MM.1S (cell line): ENCODE measurements at regions not wholly inside any gene's neighbourhood (a gene's known extent, or its start where the extent isn't known, plus 50 kb on each side); places are given as distances from the start of the nearest gene placed in this dataset.

Experiments
- DNase-seq: peaks from one replicate; pipeline ENCODE4 v3.0.0-alpha.2; 2015
- H2AFZ ChIP-seq: fragments of 300-600 bp; sonication (generic); 2 replicates; pipeline ENCODE4 v1.6.0; 2016; ENCODE audit warnings: antibody characterized with exemption, low read length
- H3F3A ChIP-seq: fragments of 300-600 bp; sonication (generic); 2 replicates; pipeline ENCODE4 v1.6.1; 2016; ENCODE audit warnings: mild to moderate bottlenecking, antibody characterized with exemption, low read length, moderate library complexity, mixed read lengths; ENCODE audit not compliant: insufficient read depth
- H3K27ac ChIP-seq: fragments of 300-600 bp; sonication (generic); 2 replicates; pipeline ENCODE4 v1.5.1; 2016; ENCODE audit warnings: mild to moderate bottlenecking, low read length
- H3K27me3 ChIP-seq: fragments of 300-600 bp; sonication (generic); replicated peaks from 2 replicates; pipeline ENCODE4 v1.6.0; 2016; ENCODE audit warnings: low read length; ENCODE audit not compliant: insufficient read depth
- H3K36me3 ChIP-seq: fragments of 300-600 bp; sonication (generic); replicated peaks from 2 replicates; pipeline ENCODE4 v1.6.1; 2016; ENCODE audit warnings: mild to moderate bottlenecking, low read length, mixed read lengths; ENCODE audit not compliant: insufficient read depth
- H3K4me1 ChIP-seq: fragments of 300-600 bp; sonication (generic); 2 replicates; pipeline ENCODE4 v1.6.1; 2016; ENCODE audit warnings: low read length, mixed read lengths
- H3K4me2 ChIP-seq: fragments of 300-600 bp; sonication (generic); 2 replicates; pipeline ENCODE4 v1.6.0; 2016; ENCODE audit warnings: low read depth, low read length
- H3K4me3 ChIP-seq: fragments of 300-600 bp; sonication (generic); 2 replicates; pipeline ENCODE4 v1.5.1; 2016; ENCODE audit warnings: low read length, mixed read lengths
- H3K79me2 ChIP-seq: fragments of 300-600 bp; sonication (generic); 2 replicates; pipeline ENCODE4 v1.6.1; 2016; ENCODE audit warnings: mixed run types, low read length, mixed read lengths
- H3K9ac ChIP-seq: fragments of 300-600 bp; sonication (generic); 2 replicates; pipeline ENCODE4 v1.6.1; 2016; ENCODE audit warnings: low read length, mixed read lengths
- H3K9me2 ChIP-seq: fragments of 300-600 bp; sonication (generic); replicated peaks from 2 replicates; pipeline ENCODE4 v1.6.1; 2016; ENCODE audit warnings: mild to moderate bottlenecking, low read length, mixed read lengths; ENCODE audit not compliant: insufficient read depth
- H3K9me3 ChIP-seq: fragments of 300-600 bp; sonication (generic); replicated peaks from 2 replicates; pipeline ENCODE4 v1.6.1; 2016; ENCODE audit warnings: mild to moderate bottlenecking, low read length, mixed read lengths; ENCODE audit not compliant: insufficient read depth
- H4K20me1 ChIP-seq: fragments of 300-600 bp; sonication (generic); 2 replicates; pipeline ENCODE4 v1.6.1; 2016; ENCODE audit warnings: mild to moderate bottlenecking, low read length, moderate library complexity, mixed read lengths; ENCODE audit not compliant: insufficient read depth
- EZH2 ChIP-seq: fragments of 300-600 bp; sonication (generic); optimal IDR thresholded peaks from 2 replicates; pipeline ENCODE3; 2017; ENCODE audit warnings: low read depth, mild to moderate bottlenecking, antibody characterized with exemption, low read length, mixed read lengths
- EZH2phosphoT487 ChIP-seq: fragments of 300-600 bp; sonication (generic); IDR thresholded peaks from 2 replicates; pipeline ENCODE4 v1.6.1; 2018; ENCODE audit warnings: antibody characterized with exemption, low read length
- TF ChIP-seq, protein P1 (sequence below): fragments of 300-600 bp; sonication (generic); IDR thresholded peaks from 2 replicates; pipeline ENCODE4 v1.5.1; 2016; ENCODE audit warnings: antibody characterized with exemption, low read length, mixed read lengths

DNA sequence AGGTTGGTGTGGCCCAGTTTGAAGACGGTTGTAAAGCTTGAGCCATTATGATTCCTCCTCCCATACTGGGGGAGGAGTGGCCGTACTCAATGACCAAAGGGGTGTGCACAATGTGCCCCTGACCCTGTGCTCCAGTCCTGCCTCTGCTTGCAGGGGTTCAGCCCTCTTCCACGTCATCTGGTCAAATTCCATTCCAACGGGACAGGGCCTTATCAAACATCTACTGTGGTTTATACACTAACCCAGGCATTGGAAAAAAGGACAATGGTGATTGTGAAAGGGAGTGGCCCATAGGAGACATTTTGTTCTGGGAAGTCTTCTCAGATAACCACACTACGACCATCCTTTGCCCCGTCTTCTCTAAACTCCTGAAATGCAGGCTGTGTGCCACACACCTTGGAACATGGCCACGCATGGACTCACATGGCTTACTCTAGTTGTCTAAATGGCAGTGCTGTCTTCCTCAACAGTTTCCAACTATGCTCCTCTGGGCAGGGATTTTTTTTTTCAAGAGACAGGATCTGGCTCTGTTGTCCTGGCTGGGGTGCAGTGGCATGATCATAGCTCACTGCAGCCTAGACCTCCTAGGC is 103.0 kb downstream of the JCAD start:
- H2AFZ ChIP-seq: no peak overlapping the region
- H3K4me3 ChIP-seq: no peak overlapping the region
- H3K4me2 ChIP-seq: no peak overlapping the region
- no peaks in the 10 kb centered on the region for H3K27me3 ChIP-seq
- no peaks in the 10 kb centered on the region for H3K9me3 ChIP-seq
- no peaks in the 10 kb centered on the region for H3K79me2 ChIP-seq
- H3K36me3 ChIP-seq: no peaks in the 10 kb centered on the region
- no peak for DNase-seq
- H3F3A ChIP-seq: no peaks in the 10 kb centered on the region
- no peaks in the 10 kb centered on the region for H4K20me1 ChIP-seq
- no peak overlapping the region for H3K9ac ChIP-seq
- H3K4me1 ChIP-seq: no peaks in the 10 kb centered on the region
- H3K27ac ChIP-seq: no peak overlapping the region
- TF ChIP-seq EZH2 (no peak), EZH2phosphoT487 (no peak)
- TF ChIP-seq, protein P1, sequence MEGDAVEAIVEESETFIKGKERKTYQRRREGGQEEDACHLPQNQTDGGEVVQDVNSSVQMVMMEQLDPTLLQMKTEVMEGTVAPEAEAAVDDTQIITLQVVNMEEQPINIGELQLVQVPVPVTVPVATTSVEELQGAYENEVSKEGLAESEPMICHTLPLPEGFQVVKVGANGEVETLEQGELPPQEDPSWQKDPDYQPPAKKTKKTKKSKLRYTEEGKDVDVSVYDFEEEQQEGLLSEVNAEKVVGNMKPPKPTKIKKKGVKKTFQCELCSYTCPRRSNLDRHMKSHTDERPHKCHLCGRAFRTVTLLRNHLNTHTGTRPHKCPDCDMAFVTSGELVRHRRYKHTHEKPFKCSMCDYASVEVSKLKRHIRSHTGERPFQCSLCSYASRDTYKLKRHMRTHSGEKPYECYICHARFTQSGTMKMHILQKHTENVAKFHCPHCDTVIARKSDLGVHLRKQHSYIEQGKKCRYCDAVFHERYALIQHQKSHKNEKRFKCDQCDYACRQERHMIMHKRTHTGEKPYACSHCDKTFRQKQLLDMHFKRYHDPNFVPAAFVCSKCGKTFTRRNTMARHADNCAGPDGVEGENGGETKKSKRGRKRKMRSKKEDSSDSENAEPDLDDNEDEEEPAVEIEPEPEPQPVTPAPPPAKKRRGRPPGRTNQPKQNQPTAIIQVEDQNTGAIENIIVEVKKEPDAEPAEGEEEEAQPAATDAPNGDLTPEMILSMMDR: no peak
- no peaks in the 10 kb centered on the region for H3K9me2 ChIP-seq

DNA sequence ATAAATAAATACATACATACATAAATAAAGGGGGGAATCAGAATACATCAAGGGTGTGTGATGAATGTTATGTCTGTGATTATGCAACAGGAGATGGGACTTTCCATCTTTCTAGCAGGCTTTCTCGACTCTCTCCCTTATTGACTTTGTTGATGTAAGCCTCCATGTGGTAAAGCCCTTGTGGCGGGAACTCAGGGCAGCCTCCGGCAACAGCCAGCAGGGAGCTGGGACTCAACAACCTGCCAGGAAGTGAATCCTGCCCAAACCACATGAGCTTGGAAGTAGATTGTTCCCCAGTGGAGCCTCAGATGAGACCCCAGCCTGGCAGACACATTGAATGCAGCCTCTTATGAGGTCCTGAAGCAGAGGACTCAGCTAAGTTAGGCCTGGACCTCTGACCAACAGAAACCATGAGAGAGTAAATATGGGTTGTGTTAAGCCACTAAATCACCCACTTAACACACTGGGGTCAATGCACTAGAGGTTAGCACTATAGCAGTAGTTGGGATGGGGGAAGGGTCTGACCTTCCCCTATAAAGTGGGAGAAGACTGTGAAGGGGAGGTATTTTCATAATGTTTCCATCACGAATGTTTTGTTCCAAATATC is 104.0 kb downstream of the JCAD start:
- TF ChIP-seq EZH2: no peak
- no peak for TF ChIP-seq EZH2phosphoT487
- TF ChIP-seq, protein P1: no peak
- H3K9me2 ChIP-seq: no peaks in the 10 kb centered on the region
- H3K4me2 ChIP-seq: no peak overlapping the region
- no peak overlapping the region for H3K9ac ChIP-seq
- no peaks in the 10 kb centered on the region for H3K27me3 ChIP-seq
- no peaks in the 10 kb centered on the region for H3K79me2 ChIP-seq
- H3K4me1 ChIP-seq: no peaks in the 10 kb centered on the region
- no peaks in the 10 kb centered on the region for H4K20me1 ChIP-seq
- H3K36me3 ChIP-seq: no peaks in the 10 kb centered on the region
- H3K4me3 ChIP-seq: no peak overlapping the region
- no peak overlapping the region for H3K27ac ChIP-seq
- H2AFZ ChIP-seq: no peak overlapping the region
- H3F3A ChIP-seq: no peaks in the 10 kb centered on the region
- H3K9me3 ChIP-seq: no peaks in the 10 kb centered on the region
- DNase-seq: no peak

DNA sequence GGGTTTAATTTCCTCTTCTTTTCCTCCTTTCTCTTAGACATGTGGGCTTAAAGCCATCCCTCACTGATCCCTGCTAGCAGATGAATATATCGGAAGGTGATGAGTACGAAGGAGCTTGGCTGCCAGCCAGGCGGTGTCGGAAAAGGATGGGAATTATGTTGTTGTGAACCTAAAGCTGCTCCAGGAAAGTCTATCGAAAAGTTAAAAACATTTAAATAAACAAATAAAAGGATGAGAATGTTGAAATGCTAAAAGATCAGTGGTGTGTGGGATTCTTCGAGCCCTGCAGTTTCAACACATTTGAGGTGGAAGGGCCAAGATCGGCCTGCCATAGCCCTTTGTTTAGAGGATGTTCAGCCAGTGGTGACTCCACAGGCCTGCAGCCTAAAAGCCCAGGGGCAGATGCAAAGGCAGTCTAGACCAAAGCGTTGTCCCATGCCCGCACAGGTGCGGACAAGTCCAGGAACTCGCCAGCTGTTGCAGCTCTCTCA is 107.9 kb downstream of the JCAD start:
- no peaks in the 10 kb centered on the region for H3K9me3 ChIP-seq
- H4K20me1 ChIP-seq: no peaks in the 10 kb centered on the region
- H3K27me3 ChIP-seq: no peaks in the 10 kb centered on the region
- H3F3A ChIP-seq: 0 out of 2 replicates have a peak, but pooled peaks cover 4% of the 10 kb centered on the region
- H3K4me1 ChIP-seq: no peaks in the 10 kb centered on the region
- H3K27ac ChIP-seq: no peak overlapping the region
- H3K4me3 ChIP-seq: no peak overlapping the region
- TF ChIP-seq EZH2 (no peak), EZH2phosphoT487 (no peak)
- TF ChIP-seq, protein P1: no peak
- no peak overlapping the region for H3K9ac ChIP-seq
- H3K4me2 ChIP-seq: no peak overlapping the region
- no peaks in the 10 kb centered on the region for H3K9me2 ChIP-seq
- no peak overlapping the region for H2AFZ ChIP-seq
- DNase-seq: no peak
- H3K36me3 ChIP-seq: no peaks in the 10 kb centered on the region
- H3K79me2 ChIP-seq: no peaks in the 10 kb centered on the region
